Breast epithelium (tissue), 4 donors: ENCODE measurements at regions not wholly inside any gene's neighbourhood (a gene's known extent, or its start where the extent isn't known, plus 50 kb on each side); places are given as distances from the start of the nearest gene placed in this dataset.
A peak's percentile ranks its signal among the peaks of the same experiment; 100 is the strongest.

Experiments used
- DNase-seq, 2 donors: peaks; one replicate each; pipeline ENCODE4 v3.0.0-alpha.2; 2019; ENCODE audit warnings: low spot score in 2 of 2
- H3K27ac ChIP-seq, 2 donors: fragments of 200-600 bp; sonication (generic) in 1 of 2; one replicate each; pipeline ENCODE4 v1.5.1; 2016 to 2019; ENCODE audit warnings: mild to moderate bottlenecking in 1 of 2
- H3K27me3 ChIP-seq, 2 donors: fragments of 200-600 bp; sonication (generic) in 1 of 2; one replicate each; pipeline versions ENCODE4 v1.5.1 to v1.6.0; 2017 to 2019; ENCODE audit warnings: control low read depth in 1 of 2, mild to moderate bottlenecking in 1 of 2
- H3K36me3 ChIP-seq: fragments of 200-600 bp; one replicate; pipeline ENCODE4 v1.5.1; 2019
- H3K4me1 ChIP-seq, 2 donors: fragments of 200-600 bp; sonication (generic); one replicate each; pipeline ENCODE4 v1.5.1; 2016 to 2019; ENCODE audit warnings: control low read depth in 1 of 2
- H3K4me3 ChIP-seq, 3 donors: fragments of 200-600 bp; sonication (generic); 1 replicate in 2 of 3; 2 replicates in 1 of 3; pipeline ENCODE4 v1.5.1; 2016 to 2019; ENCODE audit warnings: mild to moderate bottlenecking in 3 of 3, moderate library complexity in 2 of 3
- H3K9me3 ChIP-seq, 2 donors: fragments of 200-600 bp; sonication (generic) in 1 of 2; one replicate each; pipeline ENCODE4 v1.5.1; 2016 to 2019; ENCODE audit warnings: control low read depth in 1 of 2
- POLR2A ChIP-seq: fragments of 450-650 bp; IDR thresholded peaks from one replicate; pipeline ENCODE4 v1.6.1; 2016; ENCODE audit warnings: antibody characterized with exemption, mild to moderate bottlenecking, moderate library complexity
- POLR2AphosphoS5 ChIP-seq, 3 donors: sonication (generic); formaldehyde crosslinking; IDR thresholded peaks; one replicate each; pipeline ENCODE4 v1.6.1; 2017; ENCODE audit warnings: antibody characterized with exemption in 3 of 3
- intact Hi-C: fragments of 100-400 bp; cut with DNase I; formaldehyde crosslinking; loops from one replicate; pipeline ENCODE4 v1.15.1; 2023; ENCODE audit warnings: low total_unique reads
- TF ChIP-seq, protein P1 (sequence below), 3 donors: fragments of 450-650 bp; IDR thresholded peaks; one replicate each; pipeline ENCODE4 v1.5.1; 2016 to 2017; ENCODE audit warnings: antibody characterized with exemption in 3 of 3, mild to moderate bottlenecking in 3 of 3, moderate library complexity in 3 of 3

DNA sequence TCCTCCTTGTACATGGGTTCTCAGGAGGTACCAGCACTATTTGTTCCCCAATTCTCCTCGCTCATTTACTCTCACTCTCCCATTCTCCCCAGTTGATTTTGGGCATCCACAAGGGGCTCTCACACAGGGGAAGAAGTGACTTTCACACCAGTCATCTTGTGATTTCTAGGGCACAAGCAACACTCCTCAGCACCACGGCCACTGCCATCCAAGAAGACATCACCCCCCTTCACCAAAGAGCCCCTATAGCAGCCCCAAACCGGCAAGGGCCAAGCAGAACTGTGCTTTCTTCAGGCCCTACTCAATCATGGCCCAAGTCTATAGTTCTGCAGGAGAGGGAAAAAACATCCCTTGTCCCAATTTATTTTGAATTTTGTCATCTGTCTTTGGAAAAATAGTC, 209.2 kb upstream of the ARL4C start:
- TF ChIP-seq POLR2A (no peak), POLR2AphosphoS5 (IDR thresholded peaks at IDR 0.05) (no peak)
- TF ChIP-seq, protein P1, sequence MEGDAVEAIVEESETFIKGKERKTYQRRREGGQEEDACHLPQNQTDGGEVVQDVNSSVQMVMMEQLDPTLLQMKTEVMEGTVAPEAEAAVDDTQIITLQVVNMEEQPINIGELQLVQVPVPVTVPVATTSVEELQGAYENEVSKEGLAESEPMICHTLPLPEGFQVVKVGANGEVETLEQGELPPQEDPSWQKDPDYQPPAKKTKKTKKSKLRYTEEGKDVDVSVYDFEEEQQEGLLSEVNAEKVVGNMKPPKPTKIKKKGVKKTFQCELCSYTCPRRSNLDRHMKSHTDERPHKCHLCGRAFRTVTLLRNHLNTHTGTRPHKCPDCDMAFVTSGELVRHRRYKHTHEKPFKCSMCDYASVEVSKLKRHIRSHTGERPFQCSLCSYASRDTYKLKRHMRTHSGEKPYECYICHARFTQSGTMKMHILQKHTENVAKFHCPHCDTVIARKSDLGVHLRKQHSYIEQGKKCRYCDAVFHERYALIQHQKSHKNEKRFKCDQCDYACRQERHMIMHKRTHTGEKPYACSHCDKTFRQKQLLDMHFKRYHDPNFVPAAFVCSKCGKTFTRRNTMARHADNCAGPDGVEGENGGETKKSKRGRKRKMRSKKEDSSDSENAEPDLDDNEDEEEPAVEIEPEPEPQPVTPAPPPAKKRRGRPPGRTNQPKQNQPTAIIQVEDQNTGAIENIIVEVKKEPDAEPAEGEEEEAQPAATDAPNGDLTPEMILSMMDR (IDR thresholded peaks at IDR 0.05): no peak
- H3K27ac ChIP-seq: no peak overlapping the region
- intact Hi-C loops: no loop called here
- H3K4me1 ChIP-seq: no peaks in the 10 kb centered on the region
- DNase-seq: no peak
- no peaks in the 10 kb centered on the region for H3K27me3 ChIP-seq
- no peaks in the 10 kb centered on the region for H3K36me3 ChIP-seq
- no peaks in the 10 kb centered on the region for H3K9me3 ChIP-seq
- H3K4me3 ChIP-seq: no peak overlapping the region

DNA sequence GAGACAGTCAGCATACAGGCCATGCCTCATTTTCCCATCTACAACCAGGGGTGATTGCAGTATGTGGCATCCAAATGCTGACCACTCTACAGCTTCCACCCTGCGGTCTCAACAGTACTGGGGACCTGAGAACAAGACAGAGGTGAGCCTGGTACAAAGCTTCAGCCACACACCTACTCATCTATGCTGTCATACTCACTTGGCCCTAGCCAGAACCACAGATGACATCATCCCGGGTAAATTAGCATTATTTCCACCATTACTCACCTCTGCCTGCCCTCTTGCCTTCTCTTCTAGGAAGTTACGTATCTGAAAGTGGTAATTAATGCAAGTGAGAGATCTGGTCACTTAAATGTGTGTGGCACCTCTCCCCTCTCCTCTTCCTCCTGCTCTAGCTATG, 208.2 kb upstream of the ARL4C start:
- TF ChIP-seq, protein P1 (IDR thresholded peaks at IDR 0.05): no peak
- TF ChIP-seq POLR2A: no peak
- no peak for TF ChIP-seq POLR2AphosphoS5 (IDR thresholded peaks at IDR 0.05)
- H3K27me3 ChIP-seq: no peaks in the 10 kb centered on the region
- no peak overlapping the region for H3K4me3 ChIP-seq
- no peak overlapping the region for H3K27ac ChIP-seq
- H3K4me1 ChIP-seq: no peaks in the 10 kb centered on the region
- H3K36me3 ChIP-seq: no peaks in the 10 kb centered on the region
- intact Hi-C loops: no loop called here
- H3K9me3 ChIP-seq: no peaks in the 10 kb centered on the region
- DNase-seq: no peak

DNA sequence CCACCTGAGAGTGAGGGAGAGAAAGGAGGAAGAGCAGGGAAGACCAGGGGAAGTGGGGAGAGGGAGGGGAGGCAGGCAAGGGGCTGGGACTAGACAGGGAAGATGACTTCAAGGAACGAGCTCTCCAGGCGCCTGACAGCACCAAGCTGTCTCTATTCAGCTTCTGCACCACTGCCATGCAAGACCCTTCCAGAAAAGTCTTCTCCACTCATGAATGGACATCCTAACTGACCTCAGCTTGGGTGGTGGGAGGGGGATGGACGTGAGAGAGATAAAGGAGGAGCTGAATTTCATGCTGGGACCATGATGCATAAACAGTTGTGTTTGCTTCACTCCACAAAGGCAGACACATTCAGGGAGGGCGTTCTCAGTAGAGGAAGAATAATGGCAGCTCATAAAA, 206.4 kb upstream of the ARL4C start:
- Histone ChIP-seq H3K27me3 (no peaks in the 10 kb centered on the region), H3K4me3 (no peak overlapping the region), H3K36me3 (no peaks in the 10 kb centered on the region), H3K9me3 (peaks cover 0 to 3% of the 10 kb centered on the region in 2 donors), H3K4me1 (no peaks in the 10 kb centered on the region), H3K27ac (no peak overlapping the region)
- intact Hi-C loops: no loop called here
- no peak for DNase-seq
- TF ChIP-seq POLR2A (no peak), POLR2AphosphoS5 (IDR thresholded peaks at IDR 0.05) (no peak)
- TF ChIP-seq, protein P1 (IDR thresholded peaks at IDR 0.05): no peak

DNA sequence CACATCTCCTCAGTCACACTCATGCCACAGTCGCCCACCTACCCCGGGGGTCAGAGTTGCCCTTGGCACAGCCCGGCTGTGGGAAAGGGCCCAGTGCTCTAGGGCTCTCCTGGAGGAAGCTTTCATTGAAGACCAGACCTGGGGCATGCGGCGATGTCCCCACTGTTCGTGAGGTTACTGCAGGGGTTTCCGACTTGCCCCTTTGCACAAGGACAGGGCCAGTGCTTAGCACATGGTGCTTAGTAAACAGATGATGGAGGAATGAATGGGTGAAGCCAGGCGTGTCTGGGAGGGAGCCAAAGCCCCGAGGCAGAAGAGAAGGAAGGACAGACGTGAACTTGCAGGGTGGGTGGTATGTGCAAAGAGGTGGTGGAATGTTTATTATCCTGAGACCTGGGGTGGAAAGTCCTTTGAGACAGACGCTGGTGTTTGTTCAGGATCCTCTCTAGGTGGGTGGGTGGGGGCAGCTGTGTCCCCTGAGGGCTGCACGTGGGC, 205.9 kb upstream of the ARL4C start:
- H3K27ac ChIP-seq: no peak overlapping the region
- H3K9me3 ChIP-seq: peaks cover 0 to 8% of the 10 kb centered on the region in 2 donors
- no peaks in the 10 kb centered on the region for H3K27me3 ChIP-seq
- TF ChIP-seq POLR2AphosphoS5 (IDR thresholded peaks at IDR 0.05): no peak
- no peak for TF ChIP-seq POLR2A
- TF ChIP-seq, protein P1 (IDR thresholded peaks at IDR 0.05): no peak
- DNase-seq: peak in 1 of 2 donors; percentile 81
- no peak overlapping the region for H3K4me3 ChIP-seq
- no peaks in the 10 kb centered on the region for H3K36me3 ChIP-seq
- no peaks in the 10 kb centered on the region for H3K4me1 ChIP-seq
- intact Hi-C loops: no loop called here

DNA sequence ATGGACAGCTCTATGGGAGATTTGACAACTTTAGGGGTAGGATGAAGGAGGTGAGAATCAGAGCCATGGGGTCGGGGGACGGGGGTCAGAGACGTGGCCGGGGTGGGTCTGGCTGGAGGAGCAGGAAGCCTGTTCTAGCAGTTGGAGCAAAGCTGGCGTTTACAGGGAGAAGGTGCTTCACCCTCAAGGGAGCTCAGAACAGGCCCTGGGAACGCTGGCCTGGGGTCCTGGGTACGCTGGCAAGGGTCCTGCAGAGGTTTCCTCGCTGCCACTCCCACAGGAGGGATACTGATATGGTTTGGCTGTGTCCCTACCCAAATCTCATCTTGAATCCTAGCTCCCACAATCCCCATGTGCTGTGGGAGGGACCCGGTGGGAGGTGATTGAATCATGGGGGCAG, 205.0 kb upstream of the ARL4C start:
- Histone ChIP-seq H3K27ac (no peak overlapping the region), H3K27me3 (no peaks in the 10 kb centered on the region), H3K36me3 (no peaks in the 10 kb centered on the region), H3K4me1 (no peaks in the 10 kb centered on the region), H3K9me3 (peaks cover 7 to 17% of the 10 kb centered on the region in 2 donors), H3K4me3 (no peak overlapping the region)
- DNase-seq: no peak
- intact Hi-C loops: no loop called here
- TF ChIP-seq POLR2A: no peak

DNA sequence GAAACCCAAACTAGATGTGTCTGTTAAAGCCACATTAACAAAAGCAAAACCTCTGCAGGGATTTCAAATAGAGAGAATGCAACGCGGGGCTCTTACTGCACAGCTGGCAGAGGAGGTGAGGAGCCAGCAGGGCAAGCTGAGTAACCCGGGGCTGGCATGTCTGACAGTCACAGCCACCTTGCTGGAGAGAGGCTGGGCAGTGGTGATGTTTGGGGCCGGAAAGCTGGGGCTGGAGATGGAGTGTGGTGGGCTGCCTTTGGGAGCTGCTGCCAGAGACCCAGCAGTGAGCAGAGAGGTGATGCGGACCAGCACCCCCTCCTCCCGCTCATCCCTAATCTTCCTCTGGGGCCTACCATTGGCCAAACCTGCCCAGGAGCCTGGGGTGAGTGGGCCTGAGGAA, 204.5 kb upstream of the ARL4C start:
- Histone ChIP-seq H3K27ac (no peak overlapping the region), H3K27me3 (no peaks in the 10 kb centered on the region), H3K36me3 (no peaks in the 10 kb centered on the region), H3K4me1 (no peaks in the 10 kb centered on the region), H3K4me3 (no peak overlapping the region), H3K9me3 (peaks cover 8 to 22% of the 10 kb centered on the region in 2 donors)
- no peak for TF ChIP-seq POLR2A
- TF ChIP-seq, protein P1 (IDR thresholded peaks at IDR 0.05): no peak
- TF ChIP-seq POLR2AphosphoS5 (IDR thresholded peaks at IDR 0.05): no peak
- intact Hi-C loops: no loop called here
- DNase-seq: no peak
